Spleen (tissue), 7 donors: ENCODE measurements at regions not wholly inside any gene's neighbourhood (a gene's known extent, or its start where the extent isn't known, plus 50 kb on each side); places are given as distances from the start of the nearest gene placed in this dataset.

Experiments
- POLR2AphosphoS5 ChIP-seq, 3 donors: sonication (generic); formaldehyde crosslinking; IDR thresholded peaks; one replicate each; pipeline ENCODE4 v1.5.1; 2017; ENCODE audit warnings: antibody characterized with exemption in 3 of 3
- TF ChIP-seq, protein P1 (sequence below), 11 experiments: fragments of 200-600 bp in 7 of 11; fragments of 450-650 bp in 4 of 11; sonication (generic) in 4 of 11; IDR thresholded peaks in 8 of 11; conservative IDR thresholded peaks in 3 of 11; 1 replicate in 7 of 11; 2 replicates in 4 of 11; pipeline versions ENCODE4 v1.4.0 to v1.8.0; 2016 to 2021; ENCODE audit warnings: antibody characterized with exemption in 11 of 11, inconsistent platforms in 4 of 11, mild to moderate bottlenecking in 1 of 11
- donor health status: DM: no; HTN: no; CAD: no; lungs with moderate emphysema.
- donor health status: DM: no; HTN: no; CAD: no.
- donor health status: DM: no; HTN: no; CAD: no.

DNA sequence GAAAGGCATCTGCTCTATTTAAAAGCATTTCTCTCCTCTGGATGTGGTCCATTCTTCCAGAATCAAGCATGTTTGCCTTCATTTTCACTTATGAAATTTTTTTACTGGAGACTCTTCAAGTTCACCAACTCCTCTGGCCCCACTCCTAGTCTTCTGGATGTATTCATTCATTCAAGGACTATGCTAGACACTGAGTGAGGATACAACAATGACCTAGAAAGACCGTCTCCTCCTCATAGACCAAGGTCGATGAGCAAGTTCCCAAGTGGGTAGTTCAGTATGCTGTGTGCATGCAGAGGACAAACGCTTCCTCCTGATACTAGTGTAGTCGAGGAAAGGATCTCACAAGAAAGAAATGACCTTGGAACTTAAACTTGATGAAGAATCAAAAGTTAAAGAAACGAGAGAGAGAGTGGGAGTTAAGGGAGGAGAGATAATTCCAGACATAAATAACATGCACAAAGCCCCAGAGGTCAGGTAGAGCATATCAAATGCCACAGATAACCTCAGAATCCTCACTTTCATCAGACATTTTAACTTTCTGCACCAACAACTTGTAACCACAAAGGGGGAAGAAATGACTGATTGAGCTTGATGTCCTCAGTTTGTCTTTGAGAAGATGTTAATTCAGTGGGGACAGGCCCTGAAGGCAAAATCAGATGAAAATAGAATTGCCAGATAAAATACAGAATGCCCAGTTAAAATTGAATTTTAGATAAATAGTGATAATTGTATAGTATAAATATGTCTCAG, 149.4 kb downstream of the IMPG2 start:
- no peak for TF ChIP-seq POLR2AphosphoS5 (IDR thresholded peaks at IDR 0.05)
- TF ChIP-seq, protein P1, sequence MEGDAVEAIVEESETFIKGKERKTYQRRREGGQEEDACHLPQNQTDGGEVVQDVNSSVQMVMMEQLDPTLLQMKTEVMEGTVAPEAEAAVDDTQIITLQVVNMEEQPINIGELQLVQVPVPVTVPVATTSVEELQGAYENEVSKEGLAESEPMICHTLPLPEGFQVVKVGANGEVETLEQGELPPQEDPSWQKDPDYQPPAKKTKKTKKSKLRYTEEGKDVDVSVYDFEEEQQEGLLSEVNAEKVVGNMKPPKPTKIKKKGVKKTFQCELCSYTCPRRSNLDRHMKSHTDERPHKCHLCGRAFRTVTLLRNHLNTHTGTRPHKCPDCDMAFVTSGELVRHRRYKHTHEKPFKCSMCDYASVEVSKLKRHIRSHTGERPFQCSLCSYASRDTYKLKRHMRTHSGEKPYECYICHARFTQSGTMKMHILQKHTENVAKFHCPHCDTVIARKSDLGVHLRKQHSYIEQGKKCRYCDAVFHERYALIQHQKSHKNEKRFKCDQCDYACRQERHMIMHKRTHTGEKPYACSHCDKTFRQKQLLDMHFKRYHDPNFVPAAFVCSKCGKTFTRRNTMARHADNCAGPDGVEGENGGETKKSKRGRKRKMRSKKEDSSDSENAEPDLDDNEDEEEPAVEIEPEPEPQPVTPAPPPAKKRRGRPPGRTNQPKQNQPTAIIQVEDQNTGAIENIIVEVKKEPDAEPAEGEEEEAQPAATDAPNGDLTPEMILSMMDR (IDR thresholded peaks at IDR 0.05 in 8 of 11, conservative IDR thresholded peaks at IDR 0.05 in 3 of 11), result no peak
